AG04450 (cell line): ENCODE measurements at regions not wholly inside any gene's neighbourhood (a gene's known extent, or its start where the extent isn't known, plus 50 kb on each side); places are given as distances from the start of the nearest gene placed in this dataset.

ENCODE experiments used
- CTCF ChIA-PET: fragments of 300-600, 350-600 bp; formaldehyde crosslinking; extraction: SDS; loops from one replicate; lab custom pipeline; 2022; ENCODE audit warnings: antibody characterized with exemption, inconsistent platforms; lab: Charles Lee
- POLR2A ChIA-PET: fragments of 350-600 bp; formaldehyde crosslinking; extraction: SDS; loops from one replicate; lab custom pipeline; 2021; ENCODE audit warnings: antibody characterized with exemption, inconsistent platforms; lab: Yijun Ruan, JAX
- DNase-seq: peaks from one replicate; pipeline ENCODE4 v3.0.0-alpha.2; 2011; ENCODE audit warnings: low read depth, low spot score
- H3K27ac ChIP-seq: one replicate; pipeline ENCODE4 v1.5.1; 2012; ENCODE audit warnings: low read depth, low read length, control low read depth
- H3K27me3 ChIP-seq: one replicate; pipeline ENCODE4 v1.6.0; 2012; ENCODE audit warnings: low read length; ENCODE audit not compliant: control insufficient read depth, insufficient read depth
- H3K4me3 ChIP-seq: 2 replicates; pipeline ENCODE4 v1.5.1; 2011; ENCODE audit warnings: mild to moderate bottlenecking, low read depth, low read length, control low read depth
- H3K9me3 ChIP-seq: 2 replicates; pipeline ENCODE4 v1.5.1; 2012; ENCODE audit warnings: low read length; ENCODE audit not compliant: control insufficient read depth, insufficient read depth
- TF ChIP-seq, protein P1 (sequence below): IDR thresholded peaks from 2 replicates; pipeline ENCODE4 v1.5.1; 2011; ENCODE audit warnings: low read depth, low read length, control low read depth, inconsistent platforms

DNA sequence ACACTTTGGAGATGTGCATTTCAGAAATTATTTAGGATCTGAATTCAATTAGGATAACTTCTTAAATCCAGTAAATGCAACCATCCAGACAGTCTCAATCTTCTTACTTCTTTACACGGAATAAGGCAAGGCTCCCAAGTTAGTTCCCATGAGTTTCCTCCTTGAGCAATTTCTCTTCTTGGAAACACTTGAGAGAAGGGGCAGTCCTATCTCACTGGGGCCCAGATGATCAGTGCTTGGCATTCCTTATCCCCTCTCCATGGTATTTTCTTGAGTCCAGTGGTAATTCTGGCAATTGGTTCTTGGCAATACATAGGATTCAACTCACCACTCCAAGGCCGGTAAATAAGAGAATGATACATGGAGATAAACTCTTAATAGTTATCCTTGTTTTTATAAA, 87.1 kb upstream of the PTHLH start:
- no peaks in the 10 kb centered on the region for H3K9me3 ChIP-seq
- no peak for DNase-seq
- TF ChIP-seq, protein P1, sequence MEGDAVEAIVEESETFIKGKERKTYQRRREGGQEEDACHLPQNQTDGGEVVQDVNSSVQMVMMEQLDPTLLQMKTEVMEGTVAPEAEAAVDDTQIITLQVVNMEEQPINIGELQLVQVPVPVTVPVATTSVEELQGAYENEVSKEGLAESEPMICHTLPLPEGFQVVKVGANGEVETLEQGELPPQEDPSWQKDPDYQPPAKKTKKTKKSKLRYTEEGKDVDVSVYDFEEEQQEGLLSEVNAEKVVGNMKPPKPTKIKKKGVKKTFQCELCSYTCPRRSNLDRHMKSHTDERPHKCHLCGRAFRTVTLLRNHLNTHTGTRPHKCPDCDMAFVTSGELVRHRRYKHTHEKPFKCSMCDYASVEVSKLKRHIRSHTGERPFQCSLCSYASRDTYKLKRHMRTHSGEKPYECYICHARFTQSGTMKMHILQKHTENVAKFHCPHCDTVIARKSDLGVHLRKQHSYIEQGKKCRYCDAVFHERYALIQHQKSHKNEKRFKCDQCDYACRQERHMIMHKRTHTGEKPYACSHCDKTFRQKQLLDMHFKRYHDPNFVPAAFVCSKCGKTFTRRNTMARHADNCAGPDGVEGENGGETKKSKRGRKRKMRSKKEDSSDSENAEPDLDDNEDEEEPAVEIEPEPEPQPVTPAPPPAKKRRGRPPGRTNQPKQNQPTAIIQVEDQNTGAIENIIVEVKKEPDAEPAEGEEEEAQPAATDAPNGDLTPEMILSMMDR, result no peak
- CTCF ChIA-PET, result no interaction called here
- H3K4me3 ChIP-seq, result no peak overlapping the region
- H3K27ac ChIP-seq, result no peak overlapping the region
- H3K27me3 ChIP-seq, result no peaks in the 10 kb centered on the region
- POLR2A ChIA-PET, result no interaction called here

DNA sequence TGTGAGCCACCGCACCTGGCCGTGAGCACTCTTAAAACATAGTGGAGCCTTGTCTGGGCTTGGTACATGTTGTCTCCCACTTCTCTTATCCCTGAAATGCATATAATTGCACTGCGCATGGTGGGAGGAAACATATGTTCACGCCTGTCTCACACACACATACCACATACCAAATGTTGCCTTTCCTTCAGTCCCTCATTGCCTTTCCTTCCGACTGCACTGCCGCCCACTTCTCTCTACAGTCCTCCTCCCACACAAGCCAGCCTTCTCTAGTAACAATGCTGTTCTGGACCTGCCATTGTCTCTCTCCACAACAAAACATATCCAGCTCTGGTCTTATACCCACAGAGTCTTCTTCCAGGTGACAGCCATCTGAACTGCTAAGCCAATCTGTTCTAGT, 88.3 kb upstream of the PTHLH start:
- DNase-seq, result no peak
- H3K27me3 ChIP-seq, result no peaks in the 10 kb centered on the region
- H3K9me3 ChIP-seq, result no peaks in the 10 kb centered on the region
- CTCF ChIA-PET, result no interaction called here
- POLR2A ChIA-PET, result no interaction called here
- TF ChIP-seq, protein P1, result no peak
- H3K27ac ChIP-seq, result no peak overlapping the region
- H3K4me3 ChIP-seq, result no peak overlapping the region

DNA sequence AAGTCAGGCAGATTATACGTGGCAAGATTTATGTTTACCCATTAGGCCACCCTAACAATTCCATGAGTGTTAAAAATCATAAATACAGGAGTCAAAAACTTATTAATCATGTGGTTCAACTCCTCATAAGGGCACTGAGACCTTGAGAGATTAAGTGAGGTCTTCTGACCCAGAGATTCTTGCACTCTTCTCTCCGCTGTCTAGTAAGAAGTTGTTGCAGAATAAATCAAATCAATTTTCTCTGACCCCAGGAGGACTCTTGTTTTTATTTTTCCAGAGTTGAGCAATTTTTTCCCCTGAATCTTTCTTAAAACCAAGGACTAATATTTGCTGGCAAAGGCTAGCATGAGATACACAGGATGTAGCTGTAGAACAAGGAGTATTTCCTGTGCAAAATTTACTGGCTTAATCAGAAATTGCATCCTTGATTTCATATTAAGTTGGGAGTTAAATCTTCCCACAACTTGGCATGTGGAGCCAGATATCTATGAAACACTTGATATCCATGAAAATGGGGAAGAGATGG, 90.9 kb upstream of the PTHLH start:
- DNase-seq, result no peak
- Histone ChIP-seq H3K9me3 (no peaks in the 10 kb centered on the region), H3K4me3 (no peak overlapping the region), H3K27me3 (no peaks in the 10 kb centered on the region), H3K27ac (no peak overlapping the region)
- TF ChIP-seq, protein P1, result no peak
- ChIA-PET POLR2A (no interaction called here), CTCF (no interaction called here)

- Histone ChIP-seq H3K4me3 (no peak overlapping the region), H3K27ac (no peak overlapping the region), H3K27me3 (no peaks in the 10 kb centered on the region), H3K9me3 (no peaks in the 10 kb centered on the region)
- no peak for DNase-seq
- ChIA-PET CTCF (no interaction called here), POLR2A (no interaction called here)
- TF ChIP-seq, protein P1, result no peak
Observed at GRCh38 chr12:28065374-28065773, 92.8 kb upstream of the PTHLH start.

- H3K9me3 ChIP-seq, result no peaks in the 10 kb centered on the region
- POLR2A ChIA-PET, result no interaction called here
- no peak overlapping the region for H3K27ac ChIP-seq
- no peak overlapping the region for H3K4me3 ChIP-seq
- no peaks in the 10 kb centered on the region for H3K27me3 ChIP-seq
- TF ChIP-seq, protein P1, result no peak
- no peak for DNase-seq
- CTCF ChIA-PET, result no interaction called here
Observed at GRCh38 chr12:28065889-28066630, 93.5 kb upstream of the PTHLH start.
